ENCODE measurements at regions not wholly inside any gene's neighbourhood (a gene's known extent, or its start where the extent isn't known, plus 50 kb on each side); places are given as distances from the start of the nearest gene placed in this dataset.

DNA sequence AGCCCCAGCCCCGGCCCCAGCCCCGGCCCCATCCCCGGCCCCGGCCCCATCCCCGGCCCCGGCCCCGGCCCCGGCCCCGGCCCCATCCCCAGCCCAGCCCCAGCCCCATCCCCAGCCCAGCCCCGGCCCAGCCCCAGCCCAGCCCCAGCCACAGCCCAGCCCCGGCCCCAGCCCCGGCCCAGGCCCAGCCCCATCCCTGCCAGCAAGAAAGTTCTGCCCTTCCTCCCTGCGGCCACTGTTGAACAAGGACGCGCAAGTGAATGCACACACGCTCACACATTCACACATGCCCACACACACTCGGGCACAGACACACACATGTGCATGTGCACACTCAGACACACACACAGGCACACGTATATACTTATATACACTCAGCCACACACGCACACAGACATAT is 287.0 kb downstream of the NDUFA10 start:
- H3K79me2 ChIP-seq (ENCODE audit: control insufficient read depth, insufficient read depth, low read length): no peaks in the 10 kb centered on the region
- TF ChIP-seq, protein P1, sequence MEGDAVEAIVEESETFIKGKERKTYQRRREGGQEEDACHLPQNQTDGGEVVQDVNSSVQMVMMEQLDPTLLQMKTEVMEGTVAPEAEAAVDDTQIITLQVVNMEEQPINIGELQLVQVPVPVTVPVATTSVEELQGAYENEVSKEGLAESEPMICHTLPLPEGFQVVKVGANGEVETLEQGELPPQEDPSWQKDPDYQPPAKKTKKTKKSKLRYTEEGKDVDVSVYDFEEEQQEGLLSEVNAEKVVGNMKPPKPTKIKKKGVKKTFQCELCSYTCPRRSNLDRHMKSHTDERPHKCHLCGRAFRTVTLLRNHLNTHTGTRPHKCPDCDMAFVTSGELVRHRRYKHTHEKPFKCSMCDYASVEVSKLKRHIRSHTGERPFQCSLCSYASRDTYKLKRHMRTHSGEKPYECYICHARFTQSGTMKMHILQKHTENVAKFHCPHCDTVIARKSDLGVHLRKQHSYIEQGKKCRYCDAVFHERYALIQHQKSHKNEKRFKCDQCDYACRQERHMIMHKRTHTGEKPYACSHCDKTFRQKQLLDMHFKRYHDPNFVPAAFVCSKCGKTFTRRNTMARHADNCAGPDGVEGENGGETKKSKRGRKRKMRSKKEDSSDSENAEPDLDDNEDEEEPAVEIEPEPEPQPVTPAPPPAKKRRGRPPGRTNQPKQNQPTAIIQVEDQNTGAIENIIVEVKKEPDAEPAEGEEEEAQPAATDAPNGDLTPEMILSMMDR (optimal IDR thresholded peaks at IDR 0.05 in 1 of 3, IDR thresholded peaks at IDR 0.05 in 1 of 3, conservative IDR thresholded peaks at IDR 0.05 in 1 of 3; ENCODE audit: extremely low read depth in 1 of 3, insufficient read depth in 2 of 3, low read length in 3 of 3): no peak
- no peak for TF ChIP-seq EZH2 (IDR thresholded peaks at IDR 0.05; ENCODE audit: low read length)
- no peaks in the 10 kb centered on the region for H4K20me1 ChIP-seq (ENCODE audit: control insufficient read depth, extremely low read depth, insufficient read depth, low read length)
- no peak overlapping the region for H3K9ac ChIP-seq (ENCODE audit: control insufficient read depth, extremely low read depth, insufficient read depth, low read length)
- FAIRE-seq: no peak
- DNase-seq (ENCODE audit: low read depth, low spot score): no peak
- H3K36me3 ChIP-seq (ENCODE audit: control insufficient read depth in 2 of 2, extremely low read depth in 1 of 2, insufficient read depth in 2 of 2, low read length in 2 of 2): no peaks in the 10 kb centered on the region
- H3K4me2 ChIP-seq (ENCODE audit: control insufficient read depth, extremely low read depth, insufficient read depth, low read depth, low read length): no peak overlapping the region
- H3K27me3 ChIP-seq (ENCODE audit: control insufficient read depth, extremely low read depth, insufficient read depth, low read length): peaks cover 4% of the 10 kb centered on the region
- no peak overlapping the region for H2AFZ ChIP-seq (ENCODE audit: control insufficient read depth, low read length)
- H3K27ac ChIP-seq (ENCODE audit: control insufficient read depth, insufficient read depth, low read length): no peak overlapping the region
- H3K9me1 ChIP-seq (ENCODE audit: control insufficient read depth, extremely low read depth, insufficient read depth, low read length): no peaks in the 10 kb centered on the region
- dilution Hi-C loops (cut with MboI; ENCODE audit: extremely low pct_ligation_motif_present, low sequenced_read_pairs): no loop called here
- peaks cover 4% of the 10 kb centered on the region for H3K9me3 ChIP-seq (ENCODE audit: control insufficient read depth, low read depth, low read length)
- no peaks in the 10 kb centered on the region for H3K4me1 ChIP-seq (ENCODE audit: control insufficient read depth, extremely low read depth, insufficient read depth, low read length)
- H3K4me3 ChIP-seq (ENCODE audit: control insufficient read depth in 2 of 3, extremely low read depth in 1 of 3, insufficient read depth in 2 of 3, low read depth in 1 of 3, low read length in 3 of 3): no peak overlapping the region

DNA sequence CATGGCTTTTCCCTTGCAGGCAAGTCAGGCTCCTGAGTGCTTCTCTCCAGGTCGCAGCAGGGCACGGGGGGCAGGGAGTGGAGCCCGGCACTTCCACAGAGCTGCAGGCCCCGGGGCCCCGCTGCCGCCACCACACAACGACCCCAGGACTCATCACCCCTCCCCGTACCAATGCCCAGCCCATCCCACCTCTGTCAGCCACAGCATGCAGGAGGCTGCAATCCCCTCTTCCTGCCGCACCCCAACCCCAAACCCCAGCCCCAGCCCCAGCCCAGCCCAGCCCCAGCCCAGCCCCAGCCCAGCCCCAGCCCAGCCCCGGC is 288.0 kb downstream of the NDUFA10 start:
- Histone ChIP-seq H3K4me2 (ENCODE audit: control insufficient read depth, extremely low read depth, insufficient read depth, low read depth, low read length) (no peak overlapping the region), H3K4me3 (ENCODE audit: control insufficient read depth in 2 of 3, extremely low read depth in 1 of 3, insufficient read depth in 2 of 3, low read depth in 1 of 3, low read length in 3 of 3) (no peak overlapping the region), H3K9me1 (ENCODE audit: control insufficient read depth, extremely low read depth, insufficient read depth, low read length) (no peaks in the 10 kb centered on the region), H4K20me1 (ENCODE audit: control insufficient read depth, extremely low read depth, insufficient read depth, low read length) (no peaks in the 10 kb centered on the region), H3K36me3 (ENCODE audit: control insufficient read depth in 2 of 2, extremely low read depth in 1 of 2, insufficient read depth in 2 of 2, low read length in 2 of 2) (no peaks in the 10 kb centered on the region), H3K9ac (ENCODE audit: control insufficient read depth, extremely low read depth, insufficient read depth, low read length) (no peak overlapping the region), H3K79me2 (ENCODE audit: control insufficient read depth, insufficient read depth, low read length) (no peaks in the 10 kb centered on the region), H3K4me1 (ENCODE audit: control insufficient read depth, extremely low read depth, insufficient read depth, low read length) (no peaks in the 10 kb centered on the region), H3K27ac (ENCODE audit: control insufficient read depth, insufficient read depth, low read length) (no peak overlapping the region), H2AFZ (ENCODE audit: control insufficient read depth, low read length) (no peak overlapping the region), H3K9me3 (ENCODE audit: control insufficient read depth, low read depth, low read length) (peaks cover 4% of the 10 kb centered on the region), H3K27me3 (ENCODE audit: control insufficient read depth, extremely low read depth, insufficient read depth, low read length) (peaks cover 4% of the 10 kb centered on the region)
- no peak for FAIRE-seq
- TF ChIP-seq, protein P1 (optimal IDR thresholded peaks at IDR 0.05 in 1 of 3, IDR thresholded peaks at IDR 0.05 in 1 of 3, conservative IDR thresholded peaks at IDR 0.05 in 1 of 3; ENCODE audit: extremely low read depth in 1 of 3, insufficient read depth in 2 of 3, low read length in 3 of 3): no peak
- no peak for TF ChIP-seq EZH2 (IDR thresholded peaks at IDR 0.05; ENCODE audit: low read length)
- dilution Hi-C loops (cut with MboI; ENCODE audit: extremely low pct_ligation_motif_present, low sequenced_read_pairs): no loop called here
- no peak for DNase-seq (ENCODE audit: low read depth, low spot score)

All from keratinocyte (primary cell).